ENCODE measurements at regions not wholly inside any gene's neighbourhood (a gene's known extent, or its start where the extent isn't known, plus 50 kb on each side); places are given as distances from the start of the nearest gene placed in this dataset.

DNA sequence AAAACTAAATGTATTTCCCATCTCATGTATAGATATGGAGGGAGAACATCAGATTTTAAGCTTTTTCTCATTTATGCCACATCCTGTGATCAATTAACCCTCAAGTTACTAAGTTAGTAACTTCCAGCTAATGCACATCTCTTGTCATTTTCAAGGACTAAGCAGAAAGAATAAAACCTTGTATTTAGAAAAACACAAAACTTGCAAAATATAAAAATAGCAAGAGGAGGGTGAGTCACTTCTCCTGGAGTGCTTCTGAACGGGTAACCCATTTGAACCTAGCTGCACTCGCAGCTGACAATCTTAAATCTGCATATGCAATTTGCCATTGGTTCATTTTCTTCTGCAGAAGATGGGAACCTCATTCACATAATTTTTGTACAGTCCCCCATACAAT, 500.5 kb downstream of the SETD4 start:
- TF ChIP-seq, protein P1, sequence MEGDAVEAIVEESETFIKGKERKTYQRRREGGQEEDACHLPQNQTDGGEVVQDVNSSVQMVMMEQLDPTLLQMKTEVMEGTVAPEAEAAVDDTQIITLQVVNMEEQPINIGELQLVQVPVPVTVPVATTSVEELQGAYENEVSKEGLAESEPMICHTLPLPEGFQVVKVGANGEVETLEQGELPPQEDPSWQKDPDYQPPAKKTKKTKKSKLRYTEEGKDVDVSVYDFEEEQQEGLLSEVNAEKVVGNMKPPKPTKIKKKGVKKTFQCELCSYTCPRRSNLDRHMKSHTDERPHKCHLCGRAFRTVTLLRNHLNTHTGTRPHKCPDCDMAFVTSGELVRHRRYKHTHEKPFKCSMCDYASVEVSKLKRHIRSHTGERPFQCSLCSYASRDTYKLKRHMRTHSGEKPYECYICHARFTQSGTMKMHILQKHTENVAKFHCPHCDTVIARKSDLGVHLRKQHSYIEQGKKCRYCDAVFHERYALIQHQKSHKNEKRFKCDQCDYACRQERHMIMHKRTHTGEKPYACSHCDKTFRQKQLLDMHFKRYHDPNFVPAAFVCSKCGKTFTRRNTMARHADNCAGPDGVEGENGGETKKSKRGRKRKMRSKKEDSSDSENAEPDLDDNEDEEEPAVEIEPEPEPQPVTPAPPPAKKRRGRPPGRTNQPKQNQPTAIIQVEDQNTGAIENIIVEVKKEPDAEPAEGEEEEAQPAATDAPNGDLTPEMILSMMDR (IDR thresholded peaks at IDR 0.05; ENCODE audit: low read depth, low read length, poor library complexity, severe bottlenecking): no peak
- TF ChIP-seq EZH2phosphoT487 (IDR thresholded peaks at IDR 0.05; ENCODE audit: borderline replicate concordance, low read length): no peak

Data from DOHH2 (cell line).